ENCODE measurements at regions not wholly inside any gene's neighbourhood (a gene's known extent, or its start where the extent isn't known, plus 50 kb on each side); places are given as distances from the start of the nearest gene placed in this dataset.
"Not testable (repeated sequence)": the region's sequence is repeated elsewhere in the genome, so short reads cannot be mapped to it uniquely, and the experiment has no call there.

DNA sequence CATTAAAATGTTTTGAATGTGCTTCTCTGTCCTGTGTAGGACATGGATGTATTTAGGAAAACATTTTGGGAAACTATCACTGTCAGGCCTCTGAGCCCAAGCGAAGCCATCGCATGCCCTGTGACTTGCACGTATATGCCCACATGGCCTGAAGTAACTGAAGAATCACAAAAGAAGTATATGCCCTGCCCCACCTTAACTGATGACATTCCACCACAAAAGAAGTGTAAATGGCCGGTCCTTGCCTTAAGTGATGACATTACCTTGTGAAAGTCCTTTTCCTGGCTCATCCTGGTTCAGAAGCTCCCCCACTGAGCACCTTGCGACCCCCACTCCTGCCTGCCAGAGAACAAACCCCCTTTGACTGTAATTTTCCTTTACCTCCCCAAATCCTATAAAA lies 191.1 kb upstream of the MEIS1 start:
- DNase-seq (ENCODE audit: low read depth, low spot score), result not testable (repeated sequence)

DNA sequence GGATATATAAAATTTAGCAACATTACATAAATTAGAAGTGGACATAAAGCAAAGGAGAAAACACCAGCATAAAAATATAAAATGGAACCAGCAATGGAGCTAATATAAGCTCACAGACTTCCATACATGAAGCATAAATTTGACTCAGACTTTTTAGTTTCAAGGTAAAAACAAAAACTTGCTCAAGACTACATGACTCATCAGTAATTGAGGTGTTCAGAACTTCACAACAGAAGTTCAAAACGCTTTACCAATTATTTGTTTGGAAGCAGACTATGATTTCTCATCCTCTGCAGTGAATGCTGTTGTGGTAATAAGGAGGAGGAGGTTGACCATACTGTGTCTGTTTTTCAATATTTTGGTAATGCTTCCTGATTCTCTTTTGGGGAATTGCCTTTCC lies 192.0 kb upstream of the MEIS1 start:
- not testable (repeated sequence) for DNase-seq (ENCODE audit: low read depth, low spot score)

DNA sequence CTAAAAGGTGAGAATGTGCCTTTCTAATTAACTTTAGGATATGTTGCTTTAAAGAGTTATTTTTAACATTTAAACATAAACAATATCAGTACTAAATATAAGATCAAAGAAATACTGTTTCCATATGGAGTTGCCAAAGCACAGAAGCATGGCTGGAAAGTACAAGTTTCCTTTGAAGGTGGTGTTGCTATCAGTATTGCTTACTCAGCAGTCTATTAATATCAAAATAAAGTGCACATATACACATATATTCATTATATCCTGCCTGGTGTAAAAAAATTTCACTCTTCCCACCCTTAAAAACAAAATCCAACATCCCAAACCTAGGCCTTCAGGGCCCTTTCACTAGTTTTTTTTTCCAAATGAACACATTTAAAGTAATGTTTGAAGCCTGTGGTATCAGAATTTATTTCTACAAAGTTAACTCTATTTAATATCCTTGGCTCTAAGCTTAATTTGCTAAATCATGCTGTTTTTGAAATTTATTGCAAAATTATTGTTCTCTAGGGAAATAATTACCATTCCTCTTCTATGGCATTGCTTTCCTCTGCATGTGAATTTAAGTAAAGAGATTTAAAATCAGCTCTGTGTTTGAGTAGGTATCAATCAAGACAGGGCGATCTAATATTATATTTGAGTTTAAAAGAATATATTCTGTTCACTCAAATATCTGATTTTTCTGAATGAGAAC lies 192.7 kb upstream of the MEIS1 start:
- DNase-seq (ENCODE audit: low read depth, low spot score), result no peak

- no peak for DNase-seq (ENCODE audit: low read depth, low spot score)
Observed at GRCh38 chr2:66240286-66240685, 194.6 kb upstream of the MEIS1 start.

DNA sequence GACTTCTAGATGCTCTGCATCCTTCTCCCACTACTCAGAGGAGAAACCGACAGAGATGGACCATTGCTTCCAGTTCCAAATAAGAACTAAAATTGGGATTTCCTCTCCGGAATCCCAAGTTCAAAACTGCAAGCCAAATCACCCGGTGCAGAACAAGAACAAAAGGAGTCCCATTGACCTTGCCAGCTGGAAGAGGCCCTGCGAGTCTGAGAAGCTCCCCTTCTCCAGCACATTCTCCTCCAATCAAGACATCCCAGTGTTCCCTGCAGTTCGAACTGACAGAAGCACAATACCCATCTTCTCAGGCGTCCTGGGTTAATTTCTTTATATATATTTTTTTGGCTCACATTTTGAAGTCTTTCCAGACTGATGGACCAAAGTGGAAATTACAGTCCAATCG lies 195.3 kb upstream of the MEIS1 start:
- DNase-seq (ENCODE audit: low read depth, low spot score), result no peak

GRCh38 chr2:66237803-66238379 lies 197.0 kb upstream of the MEIS1 start:
- no peak for DNase-seq (ENCODE audit: low read depth, low spot score)

DNA sequence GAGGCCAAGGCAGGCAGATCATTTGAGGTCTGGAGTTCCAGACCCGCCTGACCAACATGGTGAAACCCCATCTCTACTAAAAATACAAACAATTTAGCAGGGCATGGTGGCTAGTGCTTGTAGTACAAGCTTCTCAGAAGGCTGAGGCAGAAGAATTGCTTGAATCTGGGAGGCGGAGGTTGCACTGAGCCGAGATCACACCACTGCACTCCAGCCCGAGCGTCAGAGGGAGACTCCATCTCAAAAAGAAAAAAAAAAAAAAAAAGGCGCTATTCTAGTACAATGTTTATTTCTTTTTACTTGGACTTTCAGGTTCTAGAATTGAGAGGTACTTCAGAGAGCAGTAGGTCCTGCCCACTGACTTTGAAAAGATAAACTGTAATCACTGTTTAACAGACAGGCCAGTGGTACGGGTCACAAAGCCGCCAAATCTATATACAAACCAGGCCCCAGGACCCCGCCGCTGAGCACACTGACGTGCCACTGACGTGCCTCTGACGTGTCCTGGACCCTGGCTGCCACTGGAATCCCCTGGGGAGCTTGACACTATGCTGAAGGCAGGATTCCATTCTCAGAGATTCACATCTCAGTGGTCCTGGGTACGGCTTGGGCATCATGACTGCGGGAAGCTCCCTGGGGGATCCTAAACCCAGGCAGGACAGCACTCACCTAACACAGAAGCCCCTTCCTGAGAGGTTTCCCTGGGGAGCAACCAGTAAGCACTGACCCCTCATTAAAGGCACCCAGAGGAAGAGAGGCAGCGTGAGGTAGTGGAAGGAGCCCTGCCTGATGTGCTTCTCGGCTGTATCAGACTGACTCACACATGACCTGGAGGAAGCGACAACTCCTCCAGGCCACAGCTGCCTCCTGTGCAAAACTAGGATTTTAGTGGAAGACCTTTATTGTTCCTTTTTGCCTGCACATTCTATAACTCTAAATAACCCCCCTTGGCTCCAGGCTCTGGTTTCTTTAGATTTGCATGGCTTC lies 197.8 kb upstream of the MEIS1 start:
- DNase-seq (ENCODE audit: low read depth, low spot score), result no peak

GRCh38 chr2:66236067-66236685 lies 198.7 kb upstream of the MEIS1 start:
- DNase-seq (ENCODE audit: low read depth, low spot score), result no peak

- no peak for DNase-seq (ENCODE audit: low read depth, low spot score)
Observed at GRCh38 chr2:66235428-66235827, 199.5 kb upstream of the MEIS1 start.

- no peak for DNase-seq (ENCODE audit: low read depth, low spot score)
Observed at GRCh38 chr2:66233981-66234380, 200.9 kb upstream of the MEIS1 start.

- DNase-seq (ENCODE audit: low read depth, low spot score), result no peak
Observed at GRCh38 chr2:66228128-66228547, 206.8 kb upstream of the MEIS1 start.

DNA sequence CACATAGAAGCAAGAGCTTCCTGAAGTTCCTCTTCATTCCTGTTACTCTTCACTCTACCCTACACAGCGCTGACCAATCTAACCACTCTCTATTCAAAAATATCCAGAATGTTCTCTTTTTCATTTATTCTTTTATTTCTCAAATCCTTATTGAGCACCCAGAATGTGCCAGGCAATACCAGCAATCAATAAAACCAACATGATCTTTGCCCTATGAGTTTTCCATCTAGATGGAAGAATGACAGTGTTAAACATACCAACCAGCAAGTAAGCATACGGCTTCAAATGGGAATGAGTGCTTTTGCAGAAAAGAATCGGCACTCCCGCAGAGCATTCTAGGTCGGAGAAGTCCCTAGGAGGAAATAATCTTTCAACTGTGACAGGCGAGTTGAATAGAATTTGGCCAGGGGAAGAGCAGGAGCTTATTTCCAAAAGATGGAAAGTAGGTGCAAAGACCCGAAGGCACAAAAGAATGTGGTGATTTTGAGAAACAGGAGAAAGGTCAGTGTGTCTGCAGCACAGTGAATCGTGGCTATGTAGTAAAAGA lies 217.8 kb upstream of the MEIS1 start:
- no peak for DNase-seq (ENCODE audit: low read depth, low spot score)

- DNase-seq (ENCODE audit: low read depth, low spot score), result no peak
Observed at GRCh38 chr2:66212749-66213148, 222.2 kb upstream of the MEIS1 start.

- DNase-seq (ENCODE audit: low read depth, low spot score), result no peak
Observed at GRCh38 chr2:66202586-66202985, 232.3 kb upstream of the MEIS1 start.

GRCh38 chr2:66201242-66201641 lies 233.7 kb upstream of the MEIS1 start:
- DNase-seq (ENCODE audit: low read depth, low spot score), result no peak

GRCh38 chr2:66198873-66199272 lies 236.1 kb upstream of the MEIS1 start:
- DNase-seq (ENCODE audit: low read depth, low spot score), result no peak

DNA sequence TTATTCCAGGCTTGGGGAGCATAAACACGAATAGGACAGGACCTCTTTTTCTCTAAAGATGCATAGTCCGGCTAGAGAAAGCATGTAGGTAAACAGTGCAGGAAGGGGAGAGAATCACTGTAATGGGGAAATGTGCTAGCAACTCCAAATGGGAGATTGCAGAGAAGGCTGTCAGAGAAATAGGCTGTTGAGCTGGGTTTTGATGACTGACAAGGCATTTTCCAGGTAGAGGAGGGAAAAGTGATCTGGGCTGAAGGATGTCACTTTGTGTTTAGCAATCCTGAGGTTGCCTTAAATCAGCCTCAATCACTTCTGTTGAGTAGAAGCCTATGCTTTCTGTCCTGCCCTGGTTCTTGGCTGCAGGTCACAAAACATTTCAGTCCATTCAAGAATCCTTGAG lies 242.0 kb upstream of the MEIS1 start:
- DNase-seq (ENCODE audit: low read depth, low spot score), result no peak

- DNase-seq (ENCODE audit: low read depth, low spot score), result no peak
Observed at GRCh38 chr2:66191311-66191710, 243.6 kb upstream of the MEIS1 start.

GRCh38 chr2:66189553-66189952 lies 245.4 kb upstream of the MEIS1 start:
- no peak for DNase-seq (ENCODE audit: low read depth, low spot score)

GRCh38 chr2:66186537-66186936 lies 248.4 kb upstream of the MEIS1 start:
- no peak for DNase-seq (ENCODE audit: low read depth, low spot score)

GRCh38 chr2:66185497-66186054 lies 249.3 kb upstream of the MEIS1 start:
- DNase-seq (ENCODE audit: low read depth, low spot score), result no peak
